HG02642 (cell line): ENCODE measurements at regions not wholly inside any gene's neighbourhood (a gene's known extent, or its start where the extent isn't known, plus 50 kb on each side); places are given as distances from the start of the nearest gene placed in this dataset.
"Not testable (repeated sequence)": the region's sequence is repeated elsewhere in the genome, so short reads cannot be mapped to it uniquely, and the experiment has no call there.

Experiments used
- ATAC-seq: cut with Tn5 transposase; IDR thresholded peaks from one replicate; pipeline ENCODE4 v1.9.1; 2021; ENCODE audit warnings: mild to moderate bottlenecking; ENCODE audit not compliant: unreplicated experiment, poor library complexity

DNA sequence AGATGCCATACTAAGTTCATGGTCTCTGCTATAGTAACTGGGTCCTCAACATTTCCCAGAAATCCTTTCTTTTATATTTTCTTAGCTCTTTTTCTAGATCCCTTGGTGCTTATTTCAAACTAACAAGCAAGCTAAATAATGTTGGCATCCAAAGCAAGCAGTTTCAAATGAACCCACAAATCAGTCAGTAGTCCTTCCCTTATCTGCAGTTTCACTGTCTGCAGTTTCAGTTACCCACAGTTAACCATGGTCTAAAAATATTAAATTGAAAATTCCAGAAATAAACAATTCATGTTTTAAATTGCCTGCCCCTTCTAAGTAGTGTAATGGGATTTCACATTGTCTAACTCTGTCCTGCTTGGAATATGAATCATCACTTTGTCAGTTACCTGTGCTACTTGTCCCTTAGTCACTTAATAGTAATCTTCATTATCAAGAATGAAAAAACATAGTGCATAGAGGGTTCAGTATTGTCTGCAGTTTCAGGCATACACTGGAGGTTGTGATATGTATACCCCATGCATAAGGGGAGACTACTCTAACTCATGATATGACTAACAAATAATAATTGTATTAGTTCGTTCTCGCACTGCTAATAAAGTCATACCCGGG lies 633.7 kb downstream of the MECOM start:
- no peak for ATAC-seq

DNA sequence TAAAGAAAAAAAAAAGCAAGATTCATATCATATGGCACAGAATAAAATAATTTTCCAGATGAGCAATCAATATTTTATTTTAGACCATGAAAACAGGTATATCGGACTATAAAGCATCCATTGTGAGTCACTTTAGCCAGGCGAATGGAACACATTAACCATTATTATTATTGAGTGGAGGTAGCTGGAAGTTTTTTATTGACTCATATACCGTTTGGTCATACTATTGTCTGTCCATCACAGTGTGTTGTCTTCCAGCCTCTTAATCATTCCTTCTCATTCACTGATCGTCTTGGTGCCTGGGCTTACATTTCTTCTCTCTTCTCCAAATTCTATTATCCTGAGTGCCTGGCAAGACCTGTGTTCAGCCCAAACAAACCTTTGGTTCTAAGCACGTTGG lies 634.8 kb downstream of the MECOM start:
- no peak for ATAC-seq

DNA sequence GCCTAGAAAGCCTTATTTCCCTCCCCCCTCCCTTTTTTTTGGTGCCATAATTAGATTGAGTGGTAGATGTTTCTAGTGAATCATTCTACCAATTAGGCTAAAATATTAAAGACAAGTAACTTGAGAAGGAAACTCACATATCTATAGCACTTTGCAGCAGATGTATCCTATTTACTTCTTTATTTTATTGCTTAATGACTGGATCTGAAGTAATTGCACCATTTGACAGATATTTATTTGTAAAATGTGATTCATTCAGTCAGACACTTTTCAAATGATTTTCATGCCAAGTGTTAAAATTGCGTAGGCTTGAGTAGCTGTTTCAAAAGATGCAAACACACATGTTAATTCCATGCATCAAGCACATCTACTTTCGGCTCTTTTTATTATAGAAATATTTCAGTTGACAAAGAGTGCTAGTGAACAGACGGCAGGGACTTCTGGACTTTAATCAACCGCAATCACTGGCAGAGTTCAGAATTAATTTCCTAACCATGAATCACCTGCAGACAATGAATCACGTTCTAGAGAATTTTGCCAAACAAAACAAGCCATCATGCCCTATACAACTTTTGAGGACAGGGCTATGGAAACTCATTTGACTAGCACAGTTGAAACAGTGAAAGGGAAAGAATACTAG lies 636.8 kb downstream of the MECOM start:
- ATAC-seq, result no peak

DNA sequence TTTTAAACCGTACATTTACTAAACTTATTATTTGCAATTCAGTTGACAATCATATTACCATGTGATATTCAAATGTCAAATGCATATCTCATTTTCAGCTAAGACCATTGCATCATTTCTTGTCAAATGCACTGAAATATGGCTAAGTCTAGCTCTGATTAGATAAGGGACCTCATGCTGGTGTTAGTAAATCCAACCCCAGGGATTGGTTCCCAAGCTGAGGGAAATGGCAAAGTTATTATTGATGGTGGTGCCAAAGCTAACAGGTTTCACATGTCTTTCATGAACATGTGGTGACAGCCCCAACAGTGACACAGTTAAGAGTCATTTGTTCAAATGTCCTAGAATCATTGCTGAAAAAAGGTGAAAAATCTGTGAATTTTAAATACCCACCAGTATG lies 641.1 kb downstream of the MECOM start:
- ATAC-seq, result no peak

DNA sequence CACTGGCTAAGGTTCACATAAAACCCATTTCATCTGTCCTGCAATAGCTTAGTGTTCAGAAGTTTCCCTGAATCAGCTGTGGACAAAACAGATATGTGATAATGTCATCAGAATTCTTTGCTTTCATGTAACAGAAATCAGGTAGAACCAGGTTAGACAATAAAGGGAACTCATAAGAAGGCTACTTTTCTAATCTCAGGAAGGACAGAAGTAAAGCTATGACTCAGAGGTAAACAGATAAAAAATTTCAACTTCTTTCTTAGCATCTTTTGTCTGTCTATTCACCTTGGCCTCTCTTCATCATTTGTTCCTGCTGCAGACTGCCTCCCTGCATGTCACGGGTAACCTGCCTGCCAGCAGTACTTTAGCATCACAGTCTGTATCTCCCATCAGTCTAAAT lies 643.1 kb downstream of the MECOM start:
- ATAC-seq, result no peak

DNA sequence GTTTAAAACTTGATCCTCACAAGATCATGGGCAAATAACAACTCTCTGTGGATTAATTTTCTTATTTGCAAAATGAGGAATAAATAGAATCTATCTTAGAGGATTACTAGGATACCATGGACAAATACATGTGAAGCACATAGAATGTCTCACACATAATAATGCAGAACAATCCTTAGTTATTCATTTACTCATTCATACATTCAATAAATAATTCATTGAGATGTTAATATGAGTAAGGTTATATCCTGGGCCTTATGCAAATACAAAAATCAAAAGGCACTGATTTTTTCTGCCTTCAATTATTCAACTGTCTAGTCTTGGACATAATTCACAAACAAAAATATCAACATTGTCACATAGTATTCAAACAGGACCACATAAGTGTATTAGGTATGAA lies 654.1 kb downstream of the MECOM start:
- no peak for ATAC-seq

DNA sequence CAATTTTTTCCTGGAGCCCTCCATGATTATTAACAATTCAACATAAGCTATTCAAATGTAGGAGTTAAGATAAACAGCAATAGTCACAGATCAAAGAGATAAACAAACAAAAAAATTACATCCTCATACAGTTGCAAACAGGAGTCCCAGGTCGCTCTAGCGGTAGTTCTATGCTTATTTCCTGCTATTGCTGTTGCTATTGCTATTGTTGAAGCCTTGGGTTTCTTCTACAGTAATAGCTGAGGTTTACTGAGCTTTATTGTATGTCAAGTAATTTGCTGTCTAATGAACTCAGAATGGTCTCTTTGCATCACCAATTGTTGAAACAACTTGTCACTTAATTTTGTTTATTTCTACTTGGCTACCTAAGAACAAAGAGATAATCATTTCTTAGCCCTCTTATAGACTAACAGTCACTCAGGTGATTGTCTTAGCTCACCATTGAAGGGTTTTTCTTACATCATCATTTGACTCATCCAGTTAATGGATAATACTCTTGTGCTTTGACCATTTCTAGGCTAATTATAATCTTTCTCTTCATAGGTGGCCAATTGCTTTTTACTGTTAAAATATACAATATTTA lies 654.6 kb downstream of the MECOM start:
- ATAC-seq, result no peak

DNA sequence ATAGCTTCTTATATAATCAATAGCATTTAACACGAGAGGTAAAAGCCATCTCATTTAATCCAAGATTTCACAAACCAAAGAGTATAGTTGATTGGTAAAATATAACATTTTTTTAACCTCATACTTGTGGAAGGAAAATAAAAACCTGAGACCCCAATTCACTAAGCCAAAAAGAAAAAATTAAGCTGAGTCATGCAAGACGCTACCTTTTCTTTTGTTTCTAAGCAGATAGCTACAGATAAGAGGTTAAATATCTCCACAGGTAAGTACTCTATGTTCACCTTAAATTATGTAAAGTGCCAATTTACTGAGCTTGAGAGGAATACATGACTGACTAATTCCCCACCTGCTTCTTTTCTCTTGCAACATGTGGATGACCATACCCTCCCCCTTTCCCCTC lies 656.4 kb downstream of the MECOM start:
- no peak for ATAC-seq

DNA sequence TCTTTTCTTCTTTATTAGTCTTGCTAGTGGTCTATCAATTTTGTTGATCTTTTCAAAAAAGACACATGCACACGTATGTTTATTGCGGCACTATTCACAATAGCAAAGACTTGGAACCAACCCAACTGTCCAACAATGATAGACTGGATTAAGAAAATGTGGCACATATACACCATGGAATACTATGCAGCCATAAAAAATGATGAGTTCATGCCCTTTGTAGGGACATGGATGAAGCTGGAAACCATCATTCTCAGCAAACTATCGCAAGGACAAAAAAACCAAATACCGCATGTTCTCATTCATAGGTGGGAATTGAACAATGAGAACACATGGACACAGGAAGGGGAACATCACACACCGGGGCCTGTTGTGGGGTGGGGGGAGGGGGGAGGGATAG lies 657.1 kb downstream of the MECOM start:
- ATAC-seq, result not testable (repeated sequence)

DNA sequence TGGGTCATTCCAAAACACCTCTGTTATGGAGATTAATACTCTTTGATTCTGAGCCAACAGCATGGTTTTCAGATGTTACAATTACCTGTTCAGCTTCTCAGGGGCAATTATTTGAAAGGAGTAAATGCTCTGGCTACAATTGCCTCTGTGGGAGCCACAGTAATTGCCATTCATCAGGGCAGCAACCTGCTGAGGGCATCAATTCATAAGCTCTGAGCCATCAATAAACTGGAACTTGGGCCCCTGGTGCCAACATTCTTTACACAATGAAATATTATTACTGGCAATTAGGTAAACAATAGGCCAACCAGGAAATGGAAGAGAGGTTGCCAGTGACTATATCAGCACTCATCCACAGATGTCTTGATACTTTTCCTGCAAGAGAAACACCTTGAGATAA lies 660.8 kb downstream of the MECOM start:
- no peak for ATAC-seq

DNA sequence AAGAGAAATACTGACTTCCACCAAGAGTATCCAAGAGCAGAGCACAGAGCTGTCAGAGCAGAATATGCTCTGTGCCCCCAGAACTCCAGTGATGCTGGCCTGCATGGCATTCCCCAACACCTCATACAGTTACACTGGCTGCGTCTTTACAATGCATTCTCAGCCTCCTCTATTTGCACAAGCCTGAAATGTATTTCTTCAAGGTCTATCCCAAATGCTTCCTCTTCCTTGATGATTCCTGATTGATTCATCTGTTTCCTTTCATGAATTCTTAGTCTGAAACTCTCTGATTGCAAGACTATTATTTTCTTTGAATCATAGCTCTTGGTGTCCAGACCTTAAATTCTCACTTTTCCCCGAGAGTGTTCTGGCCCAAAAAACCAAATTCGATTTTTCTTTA lies 664.7 kb downstream of the MECOM start:
- no peak for ATAC-seq

DNA sequence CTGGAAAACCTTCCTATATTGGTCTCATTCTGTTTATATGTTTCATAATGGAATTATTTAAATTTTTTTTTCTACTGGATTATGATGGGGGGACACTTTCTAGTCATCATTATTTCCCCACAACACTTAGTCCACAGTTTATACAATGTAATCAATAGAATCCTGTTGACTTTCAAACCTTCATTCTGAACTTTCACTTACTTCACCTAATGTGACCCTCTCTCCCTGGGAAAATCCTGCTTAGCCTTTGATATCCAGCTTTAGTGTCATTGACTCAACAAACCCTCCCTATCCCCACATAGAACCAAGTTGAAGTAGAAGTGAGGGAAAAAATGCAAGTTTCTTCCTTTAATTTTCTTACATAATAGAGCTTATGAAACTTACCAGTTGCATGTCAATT lies 666.0 kb downstream of the MECOM start:
- ATAC-seq, result no peak

DNA sequence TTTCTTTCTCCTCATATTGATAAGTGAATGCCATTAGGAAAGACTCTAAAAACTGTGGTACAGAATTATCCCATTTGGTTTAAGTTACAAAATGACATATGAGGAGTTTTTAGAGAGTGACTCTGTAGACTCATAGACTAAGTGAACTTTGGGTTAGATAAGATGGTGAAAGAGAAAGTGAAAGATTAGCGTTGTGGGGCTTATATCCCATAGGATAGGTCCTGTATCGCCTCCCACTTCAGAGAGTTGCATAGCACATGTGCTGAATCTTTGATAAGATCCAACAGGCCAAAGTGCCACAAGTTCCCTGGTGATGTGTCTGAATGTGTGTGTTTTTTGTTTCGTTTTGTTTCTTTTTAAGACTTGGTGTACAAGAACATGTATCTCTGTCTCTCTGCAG lies 666.9 kb downstream of the MECOM start:
- no peak for ATAC-seq

DNA sequence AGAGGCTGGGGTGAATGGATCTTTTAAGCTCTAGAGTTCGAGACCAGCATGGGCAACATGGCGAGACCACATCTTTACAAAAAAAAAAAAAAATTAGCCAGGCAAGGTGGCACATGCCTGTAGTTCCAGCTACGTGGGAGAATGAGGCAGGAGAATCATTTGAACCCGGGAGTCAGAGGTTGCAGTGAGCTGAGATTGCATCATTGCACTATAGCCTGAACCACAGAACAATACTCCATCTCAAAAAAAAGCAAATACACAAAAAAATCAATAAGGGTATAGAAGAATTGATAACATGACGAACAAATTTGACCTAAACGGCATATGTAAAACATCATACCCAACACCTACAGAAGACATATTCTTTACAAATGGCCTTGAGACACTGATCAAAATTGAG lies 668.4 kb downstream of the MECOM start:
- no peak for ATAC-seq

DNA sequence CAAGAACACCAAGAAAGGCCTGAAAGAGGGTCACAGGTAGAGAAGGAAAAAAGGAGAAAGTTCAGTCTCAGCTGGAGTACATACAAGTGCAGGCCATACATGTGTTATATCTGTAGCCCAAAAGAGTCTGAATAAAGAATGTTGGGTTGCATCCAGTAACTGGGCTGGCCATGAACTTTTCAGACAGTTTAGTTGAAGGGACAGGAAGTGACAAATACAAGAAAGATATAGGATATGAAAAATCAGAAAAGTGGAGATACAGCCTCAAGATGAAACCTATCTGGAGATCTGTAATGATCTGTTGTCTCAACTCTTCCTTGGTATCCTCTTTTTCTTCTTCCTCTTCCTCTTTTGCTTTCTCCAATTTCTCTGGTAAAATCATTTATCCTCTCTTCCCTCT lies 671.7 kb downstream of the MECOM start:
- no peak for ATAC-seq

DNA sequence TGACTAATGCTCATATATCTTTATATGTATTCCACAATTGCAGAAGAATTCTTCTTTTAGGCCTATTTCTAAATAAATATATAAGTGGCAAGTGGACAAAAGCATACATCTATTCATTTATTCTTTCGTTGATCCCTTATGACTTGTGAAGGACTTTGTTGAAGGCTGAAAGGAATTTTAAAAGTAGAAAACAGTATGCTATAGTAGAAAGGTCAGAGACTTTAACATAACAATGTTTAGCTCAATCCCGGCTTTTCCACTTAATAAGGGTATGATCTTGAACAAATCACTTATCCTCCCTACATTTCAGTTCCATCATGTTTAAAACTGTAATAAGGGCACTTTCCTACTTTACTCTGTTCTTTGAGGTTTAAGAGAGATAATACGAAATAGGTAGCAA lies 672.9 kb downstream of the MECOM start:
- ATAC-seq, result no peak

DNA sequence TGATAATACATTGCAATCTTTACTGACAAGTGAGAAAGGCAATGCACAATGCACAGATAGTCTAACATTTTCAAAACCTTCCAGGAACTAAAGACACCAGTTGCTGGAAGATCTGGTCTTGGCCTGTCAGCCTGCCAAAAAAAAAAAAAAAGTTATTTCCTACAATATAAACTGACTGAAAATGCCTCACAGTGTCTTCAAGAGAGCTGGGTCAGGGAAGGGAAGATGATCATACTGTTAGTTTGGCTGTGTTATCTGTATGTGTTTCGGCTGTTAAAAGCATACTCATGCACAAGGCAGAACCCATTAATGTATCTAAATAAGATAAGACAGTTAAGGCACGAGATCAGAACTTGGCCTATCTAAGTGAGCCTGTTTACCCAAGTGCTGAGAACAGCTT lies 673.4 kb downstream of the MECOM start:
- ATAC-seq, result no peak

DNA sequence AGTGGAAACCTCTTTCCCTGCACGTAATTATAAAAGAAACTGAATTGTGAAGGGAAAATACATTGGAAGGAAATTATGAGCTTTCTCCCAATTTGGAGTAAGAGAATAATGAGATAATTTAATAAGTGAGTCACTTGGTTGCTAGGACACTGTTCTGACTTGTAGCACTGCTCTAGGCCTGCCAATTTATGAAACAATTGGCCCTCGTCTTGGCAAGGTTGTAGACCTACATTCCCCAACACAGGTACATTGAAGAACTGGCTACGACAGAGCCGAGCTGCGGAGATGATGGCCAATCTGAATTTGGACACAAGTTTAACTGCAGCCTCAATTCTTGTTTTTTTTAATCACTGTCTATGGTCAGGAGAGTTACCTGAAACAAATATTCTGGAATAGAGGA lies 674.1 kb downstream of the MECOM start:
- no peak for ATAC-seq

DNA sequence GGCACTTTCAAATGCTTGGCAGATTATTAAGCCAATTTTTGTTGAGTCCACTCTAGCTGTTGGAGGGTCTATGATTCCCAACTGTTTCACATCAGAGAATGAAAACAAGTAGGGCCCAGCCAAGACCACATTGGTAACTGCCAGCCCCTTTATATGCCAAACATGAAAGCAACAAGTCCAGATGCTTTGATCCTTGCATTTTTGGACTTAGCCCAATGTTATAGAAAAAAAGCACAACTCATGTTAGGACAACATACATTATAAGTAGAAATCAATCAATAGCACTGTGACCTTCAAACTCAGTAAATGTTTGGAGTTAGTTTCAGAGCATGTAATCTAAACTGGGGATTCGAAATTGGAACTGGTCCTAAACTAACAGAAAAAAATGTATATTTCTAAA lies 674.7 kb downstream of the MECOM start:
- ATAC-seq, result no peak

DNA sequence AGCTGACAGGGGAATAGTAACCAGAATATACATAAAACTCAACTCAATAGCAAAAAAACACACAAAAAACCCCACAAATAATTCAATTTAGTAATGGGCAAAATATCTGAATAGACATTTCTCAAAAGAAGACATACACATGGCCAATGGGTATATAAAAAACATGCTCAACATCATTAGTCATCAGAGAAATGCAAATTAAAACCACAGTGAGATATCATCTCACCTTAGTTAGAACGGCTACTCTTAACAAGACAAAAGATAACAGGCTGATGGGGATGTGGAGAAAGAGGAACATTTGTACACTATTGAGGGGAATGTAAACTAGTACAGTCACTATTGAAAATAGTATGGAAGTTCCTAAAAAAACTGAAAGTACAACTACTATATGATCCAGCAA lies 678.6 kb downstream of the MECOM start:
- no peak for ATAC-seq

DNA sequence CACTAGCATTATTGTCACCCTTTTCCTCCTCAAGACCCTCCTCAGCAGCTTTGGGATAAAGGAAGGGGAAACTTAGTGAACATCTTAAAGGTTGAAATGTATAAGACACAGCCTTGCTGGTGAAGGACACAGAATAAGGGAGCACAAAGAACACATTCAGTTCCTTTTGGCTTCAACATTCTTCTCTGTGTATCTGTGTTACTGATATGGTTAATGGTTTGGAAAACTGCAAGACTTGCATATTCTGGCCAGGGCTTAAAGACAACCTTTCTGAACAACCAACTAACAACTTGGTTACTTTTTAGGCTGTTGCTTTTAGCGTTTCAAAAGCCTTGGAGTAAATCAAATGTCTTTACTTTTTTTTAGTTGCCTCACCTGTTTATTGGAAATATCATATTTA lies 680.5 kb downstream of the MECOM start:
- no peak for ATAC-seq

DNA sequence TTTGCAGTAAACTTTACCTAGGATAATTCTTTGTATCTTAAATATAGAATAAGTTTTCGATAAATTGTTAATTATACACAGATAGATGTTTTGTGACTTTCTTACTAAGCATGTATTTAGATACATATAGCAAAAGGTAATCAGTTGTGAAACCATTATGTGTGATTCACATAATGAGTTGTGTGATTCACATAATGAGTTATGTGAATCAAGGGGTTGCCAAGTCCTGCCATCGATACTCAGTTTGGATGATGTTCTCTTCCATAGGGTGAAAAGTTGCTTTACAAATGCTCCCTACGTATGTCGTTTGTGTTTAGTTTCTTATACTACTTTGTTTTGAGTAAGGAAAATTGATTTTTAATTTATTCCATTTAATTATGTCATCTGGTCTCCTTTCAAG lies 682.1 kb downstream of the MECOM start:
- ATAC-seq, result no peak
